GM12878 (cell line): ENCODE measurements at regions not wholly inside any gene's neighbourhood (a gene's known extent, or its start where the extent isn't known, plus 50 kb on each side); places are given as distances from the start of the nearest gene placed in this dataset.

Experiments
- ATAC-seq: fragments of 200-7000 bp; cut with Tn5 transposase; 3 replicates; pipeline ENCODE4 v1.9.1; 2020; ENCODE audit warnings: mild to moderate bottlenecking, moderate library complexity
- BruUV-seq: library from RNA; stranded (reverse); fragments of 400-500 nt; replicated peaks from 2 replicates; lab custom pipeline; 2021; lab: Mats Ljungman, UMichigan
- CTCF ChIA-PET: fragments of 300-600 bp; sonication (Branson Sonifier 250); formaldehyde crosslinking; extraction: SDS; loops from one replicate; lab custom pipeline; 2021; ENCODE audit warnings: inconsistent platforms; lab: Yijun Ruan, JAX
- POLR2A ChIA-PET: fragments of 350-600 bp; formaldehyde crosslinking; extraction: SDS; loops from one replicate; lab custom pipeline; 2021; ENCODE audit warnings: inconsistent platforms; lab: Charles Lee
- RAD21 ChIA-PET: fragments of 300-600 bp; sonication (Branson Sonifier 250); formaldehyde crosslinking; loops from one replicate; lab custom pipeline; 2023; ENCODE audit warnings: antibody characterized with exemption; ENCODE audit not compliant: unreplicated experiment; lab: Charles Lee
- SMC1A ChIA-PET: fragments of 300-600 bp; sonication (Branson Sonifier 250); formaldehyde crosslinking; loops from one replicate; lab custom pipeline; 2023; ENCODE audit not compliant: unreplicated experiment, uncharacterized antibody; lab: Charles Lee
- DNase-seq: peaks from one replicate; pipeline ENCODE4 v3.0.0-alpha.2; 2011; ENCODE audit warnings: low read depth, low spot score
- FAIRE-seq: peaks from 3 replicates; lab custom pipeline; 2011; peaks lifted over from hg19 to GRCh38; lab: Jason Lieb, UNC
- H2AFZ ChIP-seq: 2 replicates; pipeline ENCODE4 v1.6.0; 2011; ENCODE audit warnings: low read depth, low read length, control low read depth; ENCODE audit not compliant: control insufficient read depth
- H3K27ac ChIP-seq: 2 replicates; pipeline ENCODE4 v1.5.1; 2011; ENCODE audit warnings: control low read depth; ENCODE audit not compliant: control insufficient read depth, insufficient read depth
- H3K27me3 ChIP-seq, 2 experiments: replicated peaks in 1 of 2; 2 replicates each; pipeline versions ENCODE4 v1.6.0 to v1.6.1; 2011; ENCODE audit warnings: low read length in 1 of 2; ENCODE audit not compliant: control insufficient read depth in 2 of 2, insufficient read depth in 2 of 2
- H3K36me3 ChIP-seq, 2 experiments: 2 replicates each; pipeline ENCODE4 v1.5.1; 2011; ENCODE audit warnings: low read length in 1 of 2; ENCODE audit not compliant: control insufficient read depth in 2 of 2, insufficient read depth in 2 of 2
- H3K4me1 ChIP-seq: 2 replicates; pipeline ENCODE4 v1.6.1; 2011; ENCODE audit warnings: mild to moderate bottlenecking, low read length, moderate library complexity, mixed read lengths; ENCODE audit not compliant: control insufficient read depth, insufficient read depth
- H3K4me2 ChIP-seq: 2 replicates; pipeline ENCODE4 v1.6.0; 2011; ENCODE audit warnings: control low read depth; ENCODE audit not compliant: control insufficient read depth, insufficient read depth
- H3K4me3 ChIP-seq: fragments of 200-600 bp; sonication (generic); 2 replicates; pipeline ENCODE4 v1.5.1; 2016
- H3K79me2 ChIP-seq: 2 replicates; pipeline ENCODE4 v1.6.0; 2011; ENCODE audit warnings: low read length; ENCODE audit not compliant: control insufficient read depth, insufficient read depth
- H3K9ac ChIP-seq: 2 replicates; pipeline ENCODE4 v1.8.0; 2011; ENCODE audit warnings: low read length, control low read depth, mixed read lengths; ENCODE audit not compliant: control insufficient read depth, insufficient read depth
- H3K9me3 ChIP-seq: replicated peaks from 3 replicates; pipeline ENCODE4 v1.5.1; 2011; ENCODE audit warnings: mild to moderate bottlenecking, low read length; ENCODE audit not compliant: control insufficient read depth, insufficient read depth
- H4K20me1 ChIP-seq: 2 replicates; pipeline ENCODE4 v1.6.0; 2011; ENCODE audit not compliant: control insufficient read depth, insufficient read depth
- JUNB ChIP-seq: IDR thresholded peaks from 2 replicates; pipeline ENCODE4 v1.6.1; 2016; ENCODE audit warnings: antibody characterized with exemption, mild to moderate bottlenecking
- SMAD1 ChIP-seq: fragments of 450-650 bp; IDR thresholded peaks from 2 replicates; pipeline ENCODE4 v1.6.1; 2018; ENCODE audit warnings: mild to moderate bottlenecking, low read depth; ENCODE audit not compliant: partially characterized antibody
- SP1 ChIP-seq: IDR thresholded peaks from one replicate; pipeline ENCODE4 v1.6.1; 2011; ENCODE audit warnings: low read depth, low read length
- WRNIP1 ChIP-seq: IDR thresholded peaks from 2 replicates; pipeline ENCODE4 v1.6.1; 2011; ENCODE audit warnings: low read depth, low read length, improper control_type of control experiment, borderline replicate concordance
- ZNF217 ChIP-seq: fragments of 450-650 bp; IDR thresholded peaks from 2 replicates; pipeline ENCODE4 v1.6.1; 2017; ENCODE audit warnings: antibody characterized with exemption, mild to moderate bottlenecking
- ZNF622 ChIP-seq: fragments of 450-650 bp; IDR thresholded peaks from 2 replicates; pipeline ENCODE4 v1.6.1; 2017; ENCODE audit warnings: mild to moderate bottlenecking, inconsistent platforms
- WGBS: methylation state at CpG from one replicate; pipeline ENCODE4 v1.1.6; 2016; ENCODE audit warnings: low lambda C conversion rate; ENCODE audit not compliant: insufficient replicate concordance, insufficient coverage; ENCODE audit errors: missing lambda C conversion rate; 5-methylcytosine and 5-hydroxymethylcytosine counted together
- in situ Hi-C: fragments of 300-500 bp; cut with MboI; formaldehyde crosslinking; loops from 9 replicates; pipeline ENCODE4 v1.14.3; 2018; ENCODE audit warnings: mixed read lengths
- intact Hi-C: fragments of 100-400 bp; cut with micrococcal nuclease; formaldehyde crosslinking; loops from one replicate; pipeline ENCODE4 v1.14.2; 2022; ENCODE audit not compliant: unreplicated experiment
- TF ChIP-seq, protein P1 (sequence below): fragments of 450-650 bp; IDR thresholded peaks from 2 replicates; pipeline ENCODE4 v1.6.1; 2017; ENCODE audit warnings: antibody characterized with exemption, mild to moderate bottlenecking, moderate library complexity

DNA sequence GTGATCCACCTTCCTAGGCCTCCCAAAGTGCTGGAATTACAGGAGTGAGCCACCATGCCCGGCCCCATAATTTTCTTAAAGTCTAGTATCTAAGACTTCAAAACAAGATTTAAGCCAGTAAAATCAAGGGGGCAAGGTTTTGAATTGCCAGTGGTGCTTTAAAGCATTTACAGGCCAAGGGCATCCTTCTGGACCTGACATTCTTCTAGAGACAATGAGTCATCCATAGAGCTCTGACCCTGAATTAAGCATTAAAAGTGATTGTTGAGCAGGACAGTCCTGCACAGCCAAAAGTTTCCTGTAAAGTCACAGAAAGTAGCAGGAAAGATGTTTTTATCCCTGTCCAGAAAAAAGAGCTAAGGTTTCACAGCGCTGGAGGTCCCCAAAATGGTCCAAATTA lies 50.9 kb upstream of the ATP12A start:
- intact Hi-C loops (no loop called here), in situ Hi-C loops (no loop called here)
- H3K27me3 ChIP-seq, result no peaks in the 10 kb centered on the region
- no peaks in the 10 kb centered on the region for H4K20me1 ChIP-seq
- H3K4me2 ChIP-seq, result no peak overlapping the region
- BruUV-seq, result no TSS peak
- no peaks in the 10 kb centered on the region for H3K9me3 ChIP-seq
- H3K27ac ChIP-seq, result no peak overlapping the region
- H3K9ac ChIP-seq, result no peak overlapping the region
- ATAC-seq (no peak), FAIRE-seq (no peak), DNase-seq (no peak)
- H3K79me2 ChIP-seq, result no peaks in the 10 kb centered on the region
- no peak overlapping the region for H2AFZ ChIP-seq
- RAD21 ChIA-PET, result no interaction called here
- no peaks in the 10 kb centered on the region for H3K36me3 ChIP-seq
- peaks cover 23% of the 10 kb centered on the region for H3K4me1 ChIP-seq
- POLR2A ChIA-PET, result no interaction called here
- CTCF ChIA-PET, result interaction anchor here (1.2 to 1.8 kb wide), 2 partner anchors 24 to 54 kb away, joined by 6 to 7 read pairs; no protein-coding TSS in a partner anchor
- TF ChIP-seq ZNF217, result no peak
- no peak for TF ChIP-seq WRNIP1
- TF ChIP-seq JUNB, result no peak
- TF ChIP-seq, protein P1, sequence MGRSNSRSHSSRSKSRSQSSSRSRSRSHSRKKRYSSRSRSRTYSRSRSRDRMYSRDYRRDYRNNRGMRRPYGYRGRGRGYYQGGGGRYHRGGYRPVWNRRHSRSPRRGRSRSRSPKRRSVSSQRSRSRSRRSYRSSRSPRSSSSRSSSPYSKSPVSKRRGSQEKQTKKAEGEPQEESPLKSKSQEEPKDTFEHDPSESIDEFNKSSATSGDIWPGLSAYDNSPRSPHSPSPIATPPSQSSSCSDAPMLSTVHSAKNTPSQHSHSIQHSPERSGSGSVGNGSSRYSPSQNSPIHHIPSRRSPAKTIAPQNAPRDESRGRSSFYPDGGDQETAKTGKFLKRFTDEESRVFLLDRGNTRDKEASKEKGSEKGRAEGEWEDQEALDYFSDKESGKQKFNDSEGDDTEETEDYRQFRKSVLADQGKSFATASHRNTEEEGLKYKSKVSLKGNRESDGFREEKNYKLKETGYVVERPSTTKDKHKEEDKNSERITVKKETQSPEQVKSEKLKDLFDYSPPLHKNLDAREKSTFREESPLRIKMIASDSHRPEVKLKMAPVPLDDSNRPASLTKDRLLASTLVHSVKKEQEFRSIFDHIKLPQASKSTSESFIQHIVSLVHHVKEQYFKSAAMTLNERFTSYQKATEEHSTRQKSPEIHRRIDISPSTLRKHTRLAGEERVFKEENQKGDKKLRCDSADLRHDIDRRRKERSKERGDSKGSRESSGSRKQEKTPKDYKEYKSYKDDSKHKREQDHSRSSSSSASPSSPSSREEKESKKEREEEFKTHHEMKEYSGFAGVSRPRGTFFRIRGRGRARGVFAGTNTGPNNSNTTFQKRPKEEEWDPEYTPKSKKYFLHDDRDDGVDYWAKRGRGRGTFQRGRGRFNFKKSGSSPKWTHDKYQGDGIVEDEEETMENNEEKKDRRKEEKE, result no peak
- no peak for TF ChIP-seq ZNF622
- TF ChIP-seq SMAD1, result no peak
- no peak for TF ChIP-seq SP1
- SMC1A ChIA-PET, result no interaction called here
- no peak overlapping the region for H3K4me3 ChIP-seq
- 81% methylated on average over 2 of the region's 2 CpGs for WGBS
